Endothelial cell of umbilical vein (primary cell): ENCODE measurements at regions not wholly inside any gene's neighbourhood (a gene's known extent, or its start where the extent isn't known, plus 50 kb on each side); places are given as distances from the start of the nearest gene placed in this dataset.

ENCODE experiments used
- BruUV-seq: library from RNA; stranded (reverse); fragments of 400-500 nt; replicated peaks from 2 replicates; lab custom pipeline; 2021; lab: Mats Ljungman, UMichigan
- CTCF ChIA-PET: fragments of 300-600, 350-600 bp; sonication (Branson Sonifier 250); formaldehyde crosslinking; loops from one replicate; lab custom pipeline; 2021; ENCODE audit warnings: antibody characterized with exemption, inconsistent platforms; lab: Charles Lee
- POLR2A ChIA-PET: fragments of 300-600, 350-600 bp; sonication (Branson Sonifier 250); formaldehyde crosslinking; loops from one replicate; lab custom pipeline; 2021; ENCODE audit warnings: antibody characterized with exemption, inconsistent platforms; lab: Charles Lee
- DNase-seq: peaks from one replicate; pipeline ENCODE4 v3.0.0-alpha.2; 2011; ENCODE audit warnings: low read depth, low spot score
- FAIRE-seq: peaks from 2 replicates; lab custom pipeline; 2011; peaks lifted over from hg19 to GRCh38; lab: Jason Lieb, UNC
- H2AFZ ChIP-seq: 2 replicates; pipeline ENCODE4 v1.6.0; 2012; ENCODE audit warnings: low read depth, low read length, control low read depth, inconsistent platforms
- H3K27ac ChIP-seq: 2 replicates; pipeline ENCODE4 v1.5.1; 2011; ENCODE audit warnings: low read depth, mild to moderate bottlenecking, control low read depth, low read length, moderate library complexity; ENCODE audit not compliant: insufficient read depth
- H3K27me3 ChIP-seq, 2 experiments: 2 replicates each; pipeline versions ENCODE4 v1.6.0 to v1.6.1; 2011; ENCODE audit warnings: low read length in 2 of 2, mixed read lengths in 1 of 2; ENCODE audit not compliant: control insufficient read depth in 2 of 2, insufficient read depth in 2 of 2
- H3K36me3 ChIP-seq, 2 experiments: 2 replicates in 1 of 2; 3 replicates in 1 of 2; pipeline ENCODE4 v1.5.1; 2011; ENCODE audit warnings: low read length in 2 of 2, mild to moderate bottlenecking in 1 of 2, moderate library complexity in 1 of 2; ENCODE audit not compliant: control insufficient read depth in 2 of 2, insufficient read depth in 2 of 2; ENCODE audit errors: extremely low read depth in 1 of 2
- H3K4me1 ChIP-seq: 3 replicates; pipeline ENCODE4 v1.5.1; 2011; ENCODE audit warnings: mild to moderate bottlenecking, low read length; ENCODE audit not compliant: control insufficient read depth, insufficient read depth; ENCODE audit errors: extremely low read depth
- H3K4me2 ChIP-seq: 2 replicates; pipeline ENCODE4 v1.6.1; 2011; ENCODE audit warnings: low read length, control low read depth, mixed read lengths; ENCODE audit not compliant: insufficient read depth
- H3K4me3 ChIP-seq, 3 experiments: fragments of 200-600 bp in 1 of 3; sonication (generic), shearing (Covaris generic) in 1 of 3; replicated peaks in 1 of 3; 2 replicates each; pipeline ENCODE4 v1.5.1; 2011 to 2016; ENCODE audit warnings: control low read depth in 3 of 3, low read length in 3 of 3, mild to moderate bottlenecking in 2 of 3, inconsistent platforms in 1 of 3, low read depth in 1 of 3, moderate library complexity in 1 of 3; ENCODE audit not compliant: insufficient read depth in 1 of 3
- H3K79me2 ChIP-seq: 2 replicates; pipeline ENCODE4 v1.6.0; 2012; ENCODE audit warnings: low read length, inconsistent platforms; ENCODE audit not compliant: control insufficient read depth, insufficient read depth
- H3K9ac ChIP-seq: replicated peaks from 2 replicates; pipeline ENCODE3; 2011; ENCODE audit warnings: low read length, control low read depth; ENCODE audit not compliant: insufficient read depth; ENCODE audit errors: extremely low read depth
- H3K9me1 ChIP-seq: replicated peaks from 3 replicates; pipeline ENCODE4 v1.6.0; 2011; ENCODE audit warnings: mild to moderate bottlenecking, low read length; ENCODE audit not compliant: control insufficient read depth, insufficient read depth; ENCODE audit errors: extremely low read depth
- H3K9me3 ChIP-seq: replicated peaks from 2 replicates; pipeline ENCODE4 v1.5.1; 2012; ENCODE audit warnings: low read length, inconsistent platforms; ENCODE audit not compliant: control insufficient read depth, insufficient read depth
- H4K20me1 ChIP-seq: replicated peaks from 2 replicates; pipeline ENCODE3; 2011; ENCODE audit warnings: mild to moderate bottlenecking, low read length; ENCODE audit not compliant: control insufficient read depth, insufficient read depth; ENCODE audit errors: extremely low read depth
- POLR2A ChIP-seq: IDR thresholded peaks from 2 replicates; pipeline ENCODE4 v1.6.1; 2012; ENCODE audit warnings: low read depth, mild to moderate bottlenecking, control low read depth, low read length
- dilution Hi-C: fragments of 300-500 bp; cut with MboI; formaldehyde crosslinking; loops from one replicate; pipeline ENCODE4 v1.15.0; 2019; ENCODE audit warnings: low sequenced_read_pairs; ENCODE audit not compliant: extremely low pct_ligation_motif_present
- intact Hi-C: fragments of 100-400 bp; cut with micrococcal nuclease; formaldehyde crosslinking; loops from one replicate; pipeline ENCODE4 v1.10.0; 2022

DNA sequence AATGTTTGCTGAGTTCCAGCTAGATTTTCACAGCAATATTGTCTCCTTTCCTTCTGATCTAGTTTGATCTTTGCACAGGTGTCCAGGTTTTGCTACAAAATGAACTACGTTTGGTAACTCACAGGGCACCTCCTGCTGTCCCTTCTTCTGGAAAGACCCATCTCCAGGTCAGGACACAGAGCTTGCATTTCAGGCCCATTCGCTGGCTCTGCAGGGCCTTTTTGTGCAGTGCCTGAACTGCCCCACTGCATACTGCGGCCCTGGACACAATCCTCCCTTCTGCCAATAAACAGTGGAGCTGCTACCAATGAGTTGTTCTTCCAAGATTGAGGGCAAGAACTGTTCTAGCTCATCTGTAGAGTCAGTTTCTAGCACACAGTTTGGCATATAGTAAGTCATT is 50.7 kb upstream of the BDH1 start:
- CTCF ChIA-PET: interaction anchor here (2.6 kb wide), 1 partner anchor 8 kb away, joined by 18 read pairs; no protein-coding TSS in a partner anchor
- peaks cover 4 to 17% of the 10 kb centered on the region in 2 experiments for H3K36me3 ChIP-seq
- peaks cover 2% of the 10 kb centered on the region for H3K79me2 ChIP-seq
- no peak for FAIRE-seq
- H3K9me1 ChIP-seq: no peaks in the 10 kb centered on the region
- no peak overlapping the region for H3K9ac ChIP-seq
- no peak overlapping the region for H3K4me3 ChIP-seq
- TF ChIP-seq POLR2A: no peak
- dilution Hi-C loops: no loop called here
- H2AFZ ChIP-seq: no peak overlapping the region
- DNase-seq: no peak
- no peak overlapping the region for H3K27ac ChIP-seq
- POLR2A ChIA-PET: no interaction called here
- no peaks in the 10 kb centered on the region for H3K27me3 ChIP-seq
- BruUV-seq: no TSS peak
- H3K4me1 ChIP-seq: no peaks in the 10 kb centered on the region
- no peaks in the 10 kb centered on the region for H4K20me1 ChIP-seq
- no peaks in the 10 kb centered on the region for H3K9me3 ChIP-seq
- intact Hi-C loops: no loop called here
- no peak overlapping the region for H3K4me2 ChIP-seq
